NOMO-1 treated with DMSO at 0.1 percent for 48 hours (cell line): ENCODE measurements at regions not wholly inside any gene's neighbourhood (a gene's known extent, or its start where the extent isn't known, plus 50 kb on each side); places are given as distances from the start of the nearest gene placed in this dataset.

Source experiments
- DNase-seq: peaks from one replicate; lab custom pipeline; 2025; ENCODE audit not compliant: unreplicated experiment; lab: John Stamatoyannopoulos, UW

GRCh38 chr5:74918232-74918669 is 52.1 kb upstream of the FAM169A start:
- no peak for DNase-seq

GRCh38 chr5:74916831-74917710 is 50.9 kb upstream of the FAM169A start:
- no peak for DNase-seq
